Mucosa of descending colon (tissue), 3 donors: ENCODE measurements at regions not wholly inside any gene's neighbourhood (a gene's known extent, or its start where the extent isn't known, plus 50 kb on each side); places are given as distances from the start of the nearest gene placed in this dataset.
A peak's percentile ranks its signal among the peaks of the same experiment; 100 is the strongest.

Experiments used
- ATAC-seq: fragments of 200-7000 bp; cut with Tn5 transposase; one replicate; pipeline ENCODE4 v1.9.1; 2020; ENCODE audit warnings: mild to moderate bottlenecking, moderate library complexity
- DNase-seq, 3 donors: peaks; one replicate each; pipeline ENCODE4 v3.0.0-alpha.2; 2020
- H3K36me3 ChIP-seq: fragments of 200-600 bp; one replicate; pipeline ENCODE4 v1.8.0; 2021; ENCODE audit warnings: low read depth, mild to moderate bottlenecking
- H3K4me1 ChIP-seq: fragments of 200-600 bp; one replicate; pipeline ENCODE4 v1.8.0; 2021; ENCODE audit warnings: low read depth, mild to moderate bottlenecking
- H3K4me3 ChIP-seq: fragments of 200-600 bp; one replicate; pipeline ENCODE4 v1.8.0; 2021; ENCODE audit warnings: mild to moderate bottlenecking
- H3K9me3 ChIP-seq: fragments of 200-600 bp; one replicate; pipeline ENCODE4 v1.8.0; 2021; ENCODE audit warnings: mild to moderate bottlenecking
- CTCF ChIP-seq: fragments of 200-600 bp; IDR thresholded peaks from one replicate; pipeline ENCODE4 v1.8.0; 2022; ENCODE audit warnings: antibody characterized with exemption, mild to moderate bottlenecking
- intact Hi-C, 2 donors: fragments of 100-400 bp; cut with DNase I in 1 of 2; cut with micrococcal nuclease in 1 of 2; formaldehyde crosslinking; loops; one replicate each; pipeline versions ENCODE4 v1.11.0 to v1.11.1; 2022; cut with DNase I, micrococcal nuclease
- donor health status: DM: no; HTN: no; CAD: no; lungs with moderate emphysema.
- donor health status: DM: no; HTN: no; CAD: no.
- donor health status: DM: no; HTN: yes; CAD: no.

GRCh38 chr17:72538901-72539352 lies 418.1 kb downstream of the SOX9 start:
- peak; percentile 46 for ATAC-seq
- no peak overlapping the region for H3K4me3 ChIP-seq
- no peaks in the 10 kb centered on the region for H3K36me3 ChIP-seq
- DNase-seq = peak in 1 of 3 donors; percentile 57
- H3K4me1 ChIP-seq = peaks cover 15% of the 10 kb centered on the region
- intact Hi-C loops = loop anchor here in 1 of 2 donors (5.0 to 10.0 kb wide), 2 partner anchors 417 to 1904 kb away; partner anchors contain the start of gene SOX9
- H3K9me3 ChIP-seq = no peaks in the 10 kb centered on the region
- TF ChIP-seq CTCF = no peak

- H3K36me3 ChIP-seq = no peaks in the 10 kb centered on the region
- intact Hi-C loops = loop anchor here (5.0 to 10.0 kb wide), 2 partner anchors 418 to 1905 kb away; partner anchors contain the start of gene SOX9 (in 1 of the 2)
- DNase-seq = peak; percentile 72 to 91 (median 80)
- ATAC-seq = peak; percentile 96
- H3K4me1 ChIP-seq = peaks cover 15% of the 10 kb centered on the region
- no peak overlapping the region for H3K4me3 ChIP-seq
- peak; percentile 95 for TF ChIP-seq CTCF
- no peaks in the 10 kb centered on the region for H3K9me3 ChIP-seq
These were observed 419.4 kb downstream of the SOX9 start for GRCh38 chr17:72539981-72540897.

- Histone ChIP-seq H3K9me3 (no peaks in the 10 kb centered on the region), H3K4me3 (no peak overlapping the region), H3K36me3 (no peaks in the 10 kb centered on the region), H3K4me1 (peaks cover 11% of the 10 kb centered on the region)
- DNase-seq = no peak
- no peak for TF ChIP-seq CTCF
- ATAC-seq = no peak
- intact Hi-C loops = loop anchor here in 1 of 2 donors (10.0 kb wide), 1 partner anchor 1908 kb away; no protein-coding TSS in a partner anchor
These were observed 421.5 kb downstream of the SOX9 start for GRCh38 chr17:72542317-72542716.

- H3K4me1 ChIP-seq = no peaks in the 10 kb centered on the region
- TF ChIP-seq CTCF = no peak
- DNase-seq = no peak
- H3K4me3 ChIP-seq = no peak overlapping the region
- H3K9me3 ChIP-seq = no peaks in the 10 kb centered on the region
- intact Hi-C loops = loop anchor here in 1 of 2 donors (10.0 kb wide), 1 partner anchor 1911 kb away; no protein-coding TSS in a partner anchor
- no peaks in the 10 kb centered on the region for H3K36me3 ChIP-seq
- ATAC-seq = no peak
These were observed 424.9 kb downstream of the SOX9 start for GRCh38 chr17:72545766-72546165.

GRCh38 chr17:72553051-72553755 lies 432.4 kb downstream of the SOX9 start:
- Histone ChIP-seq H3K9me3 (no peaks in the 10 kb centered on the region), H3K4me3 (no peak overlapping the region), H3K36me3 (no peaks in the 10 kb centered on the region), H3K4me1 (no peaks in the 10 kb centered on the region)
- intact Hi-C loops = loop anchor here in 1 of 2 donors (10.0 kb wide), 1 partner anchor 172 kb away; no protein-coding TSS in a partner anchor
- DNase-seq (no peak), ATAC-seq (no peak)
- no peak for TF ChIP-seq CTCF
